ENCODE measurements at regions not wholly inside any gene's neighbourhood (a gene's known extent, or its start where the extent isn't known, plus 50 kb on each side); places are given as distances from the start of the nearest gene placed in this dataset.

- peaks cover 5% of the 10 kb centered on the region for H3K27me3 ChIP-seq
- no peak overlapping the region for H3K4me3 ChIP-seq
- DNase-seq = no peak
- no peaks in the 10 kb centered on the region for H3K36me3 ChIP-seq
- H3K4me1 ChIP-seq (ENCODE audit: insufficient read depth) = no peaks in the 10 kb centered on the region
- no peak for TF ChIP-seq EP300 (IDR thresholded peaks at IDR 0.05)
- no peak for TF ChIP-seq POLR2A (IDR thresholded peaks at IDR 0.05)
- TF ChIP-seq CTCF (IDR thresholded peaks at IDR 0.05) = no peak
- intact Hi-C loops (cut with DNase I) = no loop called here
- WGBS, 3 donors = 71 to 80% (median 77%) methylated on average over 8 of the region's 8 CpGs
- no peaks in the 10 kb centered on the region for H3K9me3 ChIP-seq
- no peak overlapping the region for H3K27ac ChIP-seq
These were observed 811.6 kb downstream of the GLUD2 start for GRCh38 chrX:121858867-121859647.

GRCh38 chrX:121863976-121864375 lies 816.6 kb downstream of the GLUD2 start:
- Histone ChIP-seq H3K36me3 (no peaks in the 10 kb centered on the region), H3K4me3 (no peak overlapping the region), H3K4me1 (ENCODE audit: insufficient read depth) (no peaks in the 10 kb centered on the region), H3K27ac (no peak overlapping the region), H3K9me3 (no peaks in the 10 kb centered on the region), H3K27me3 (no peaks in the 10 kb centered on the region)
- intact Hi-C loops (cut with DNase I) = no loop called here
- no peak for DNase-seq
- 71 to 78% (median 74%) methylated on average over 7 of the region's 7 CpGs for WGBS, 3 donors
- no peak for TF ChIP-seq EP300 (IDR thresholded peaks at IDR 0.05)
- no peak for TF ChIP-seq POLR2A (IDR thresholded peaks at IDR 0.05)
- no peak for TF ChIP-seq CTCF (IDR thresholded peaks at IDR 0.05)

GRCh38 chrX:121864561-121864960 lies 817.2 kb downstream of the GLUD2 start:
- intact Hi-C loops (cut with DNase I) = no loop called here
- H3K4me1 ChIP-seq (ENCODE audit: insufficient read depth) = no peaks in the 10 kb centered on the region
- H3K4me3 ChIP-seq = no peak overlapping the region
- H3K27me3 ChIP-seq = no peaks in the 10 kb centered on the region
- H3K9me3 ChIP-seq = no peaks in the 10 kb centered on the region
- no peak overlapping the region for H3K27ac ChIP-seq
- DNase-seq = no peak
- no peaks in the 10 kb centered on the region for H3K36me3 ChIP-seq
- 18 to 28% (median 20%) methylated on average over 2 of the region's 2 CpGs for WGBS, 3 donors
- TF ChIP-seq CTCF (IDR thresholded peaks at IDR 0.05) = no peak
- no peak for TF ChIP-seq POLR2A (IDR thresholded peaks at IDR 0.05)
- TF ChIP-seq EP300 (IDR thresholded peaks at IDR 0.05) = no peak

GRCh38 chrX:121869876-121870477 lies 822.6 kb downstream of the GLUD2 start:
- Histone ChIP-seq H3K9me3 (no peaks in the 10 kb centered on the region), H3K4me1 (ENCODE audit: insufficient read depth) (no peaks in the 10 kb centered on the region), H3K4me3 (no peak overlapping the region), H3K27ac (no peak overlapping the region), H3K36me3 (no peaks in the 10 kb centered on the region), H3K27me3 (no peaks in the 10 kb centered on the region)
- no peak for TF ChIP-seq CTCF (IDR thresholded peaks at IDR 0.05)
- intact Hi-C loops (cut with DNase I) = no loop called here
- WGBS, 3 donors = 76 to 89% (median 82%) methylated on average over 18 of the region's 18 CpGs
- no peak for DNase-seq

Data from ovary (tissue), 7 donors.